IPS-NIHi7 (cell line): ENCODE measurements at regions not wholly inside any gene's neighbourhood (a gene's known extent, or its start where the extent isn't known, plus 50 kb on each side); places are given as distances from the start of the nearest gene placed in this dataset.

ENCODE experiments used
- DNase-seq: peaks from one replicate; pipeline ENCODE4 v3.0.0; 2012; ENCODE audit warnings: mixed read lengths; ENCODE audit errors: extremely low spot score

GRCh38 chr10:107631876-107632275 is 467.4 kb upstream of the SORCS1 start:
- DNase-seq = no peak

DNA sequence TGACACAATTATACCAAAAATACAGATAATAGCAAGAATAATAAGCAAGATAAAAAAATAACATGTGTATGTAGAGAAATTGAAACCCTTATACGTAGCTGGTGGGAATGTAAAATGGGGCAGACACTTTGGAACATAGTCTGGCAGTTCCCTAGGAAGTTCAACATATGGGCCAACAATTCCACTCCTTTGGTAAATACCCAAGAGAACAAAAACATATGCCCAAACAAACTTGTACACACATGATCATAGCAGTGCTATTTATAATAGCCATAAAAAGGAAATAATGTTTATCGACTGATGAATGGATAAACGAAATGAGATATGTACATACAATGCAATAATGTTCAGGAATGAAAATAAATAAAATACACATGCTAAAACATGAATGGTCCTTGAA is 462.4 kb upstream of the SORCS1 start:
- DNase-seq = no peak

DNA sequence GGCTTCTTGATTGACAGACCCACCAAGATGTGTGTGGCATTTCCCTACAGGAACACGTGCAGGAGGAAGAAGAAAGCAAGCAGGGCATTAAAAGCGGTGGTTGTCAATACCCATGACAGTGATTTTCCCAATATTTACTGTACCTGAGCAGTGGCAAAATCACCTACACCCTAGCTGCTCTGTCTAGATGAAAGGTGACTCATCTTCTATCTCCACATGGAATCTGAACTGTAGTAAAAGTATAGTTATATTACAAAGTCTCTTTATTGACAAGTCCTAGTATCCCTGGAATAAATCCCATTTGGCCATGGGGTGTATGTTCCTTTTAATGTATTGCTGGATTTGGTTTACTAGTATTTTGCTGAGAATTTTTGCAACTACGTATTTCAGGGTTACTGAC is 458.8 kb upstream of the SORCS1 start:
- no peak for DNase-seq

DNA sequence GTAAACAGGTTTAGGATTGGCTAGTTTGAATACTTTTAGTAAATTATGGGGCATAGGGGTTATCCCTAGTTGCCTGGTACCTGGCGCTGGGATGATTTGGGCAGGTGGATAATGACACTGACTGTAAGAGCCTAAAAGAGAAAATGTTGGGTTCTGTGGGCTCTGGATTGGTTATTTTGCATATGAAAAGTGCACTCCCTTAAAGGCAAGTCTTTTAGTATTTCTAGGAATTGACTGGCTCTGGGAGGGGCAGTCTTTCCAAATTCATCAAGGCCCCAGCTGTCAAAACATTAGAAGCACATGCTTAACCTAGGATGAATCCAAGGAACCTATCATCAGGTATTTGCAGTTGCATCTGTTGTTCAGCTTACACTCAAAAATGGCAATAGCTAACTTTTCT is 454.6 kb upstream of the SORCS1 start:
- no peak for DNase-seq

DNA sequence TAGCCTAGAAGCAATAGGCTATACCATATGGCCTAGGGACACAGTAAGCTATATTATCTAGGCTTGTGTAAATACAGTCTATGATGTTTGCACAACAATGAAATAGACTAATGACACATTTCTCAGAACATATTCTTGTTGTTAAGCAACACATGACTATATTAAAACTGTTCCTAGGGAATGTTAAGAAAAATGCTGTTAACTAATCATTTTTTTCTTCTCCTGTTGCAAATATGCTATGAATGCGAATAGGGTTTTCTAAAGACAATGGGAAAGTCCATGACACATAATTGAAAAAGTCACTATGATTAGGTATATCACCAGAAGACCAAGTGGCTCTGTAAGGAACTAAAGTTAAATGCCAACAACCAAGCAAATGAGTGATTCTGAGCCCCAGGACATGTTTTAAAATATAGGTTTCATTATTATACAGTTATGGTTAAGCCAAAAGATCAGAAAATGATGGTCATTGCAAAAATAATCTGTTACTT is 454.0 kb upstream of the SORCS1 start:
- DNase-seq = no peak

- DNase-seq = no peak
Measured at GRCh38 chr10:107616463-107617410, 452.2 kb upstream of the SORCS1 start.

DNA sequence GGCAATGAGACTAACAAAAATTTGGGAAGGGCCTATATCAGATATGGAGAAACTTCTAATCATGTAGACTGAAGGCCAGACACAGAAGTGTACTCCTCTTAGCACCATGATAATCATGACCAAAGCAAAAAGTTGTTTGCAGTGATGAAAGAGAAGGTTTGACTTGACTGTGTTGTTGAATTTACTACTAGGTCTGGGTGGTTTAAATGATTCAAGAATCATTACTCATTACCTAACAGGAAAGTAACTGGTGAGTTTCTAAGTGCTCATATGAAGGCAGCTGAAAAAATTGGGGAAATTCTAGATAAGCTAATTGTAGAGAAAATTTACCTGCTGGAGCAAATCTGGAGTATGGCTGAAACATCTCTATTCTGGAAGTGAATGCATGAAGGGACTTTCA is 451.5 kb upstream of the SORCS1 start:
- no peak for DNase-seq

DNA sequence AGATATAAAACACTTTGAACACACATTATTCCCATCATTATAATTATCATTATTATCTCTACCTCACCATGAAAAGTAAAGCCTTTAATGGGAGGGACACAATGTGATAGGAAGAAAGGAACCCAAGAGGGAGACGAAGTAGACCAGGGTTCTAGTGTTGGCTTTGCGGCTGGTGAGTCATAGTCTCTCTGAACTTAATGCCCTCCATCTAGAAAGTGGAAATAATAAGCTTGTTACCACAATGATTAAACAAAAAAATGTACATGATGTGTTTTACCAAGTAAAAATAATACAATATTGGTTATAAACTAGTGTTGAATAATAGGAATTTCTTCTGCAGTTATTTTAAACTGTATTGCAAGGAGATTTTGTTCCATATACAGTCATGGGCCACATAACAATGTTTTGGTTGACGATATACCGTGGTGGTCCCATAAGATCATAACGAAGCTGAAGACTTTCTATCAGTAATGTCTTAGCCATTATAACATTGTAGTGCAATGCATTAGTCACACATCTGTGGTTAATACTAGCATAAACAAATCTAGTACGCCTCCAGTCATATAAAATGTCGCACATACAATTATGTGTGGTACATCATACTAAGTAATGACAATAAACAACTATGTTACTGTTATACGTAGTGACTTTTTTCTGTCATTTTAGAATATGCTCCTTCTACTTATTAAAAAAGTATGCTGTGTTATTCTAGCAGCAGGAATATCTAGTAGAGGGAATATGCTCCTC is 450.6 kb upstream of the SORCS1 start:
- DNase-seq = no peak

DNA sequence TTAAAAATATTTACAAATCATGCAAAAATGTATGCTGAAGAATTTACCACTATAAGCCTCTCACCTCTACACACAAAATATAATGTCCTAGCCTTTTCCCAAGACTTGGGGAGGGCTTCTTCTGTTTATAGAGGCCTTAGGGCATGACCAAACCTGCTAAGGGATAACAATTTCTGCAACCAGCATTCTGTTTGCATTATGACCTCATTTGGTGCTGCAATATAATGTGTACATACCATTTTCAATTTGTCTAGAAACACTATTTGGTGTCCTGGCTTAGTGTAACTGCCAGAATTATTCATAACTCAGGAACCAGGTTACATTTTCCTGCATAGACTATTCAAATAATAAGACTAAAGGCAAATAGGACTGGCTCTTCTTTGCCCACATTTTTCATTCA is 446.6 kb upstream of the SORCS1 start:
- no peak for DNase-seq

- DNase-seq = no peak
Measured at GRCh38 chr10:107589081-107589480, 424.6 kb upstream of the SORCS1 start.

DNA sequence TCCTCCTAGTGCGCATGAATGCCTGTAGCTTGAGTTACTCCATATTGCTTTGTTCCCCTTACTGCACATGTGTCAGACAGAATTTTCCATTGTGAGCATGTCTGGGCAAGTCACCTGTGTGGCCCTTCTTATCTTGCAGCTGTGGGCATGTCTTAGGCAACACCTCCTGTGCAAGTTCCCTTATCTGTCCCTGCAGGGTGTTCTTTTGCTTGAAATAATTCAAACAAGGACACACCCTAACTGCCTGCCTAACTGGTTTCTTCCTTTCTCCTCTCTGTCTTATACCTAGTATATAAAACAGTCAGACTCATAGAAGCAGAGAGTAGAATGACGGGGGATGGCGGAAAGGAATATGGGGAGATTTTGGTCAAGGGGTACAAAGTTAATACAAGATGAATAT is 421.1 kb upstream of the SORCS1 start:
- DNase-seq = no peak

DNA sequence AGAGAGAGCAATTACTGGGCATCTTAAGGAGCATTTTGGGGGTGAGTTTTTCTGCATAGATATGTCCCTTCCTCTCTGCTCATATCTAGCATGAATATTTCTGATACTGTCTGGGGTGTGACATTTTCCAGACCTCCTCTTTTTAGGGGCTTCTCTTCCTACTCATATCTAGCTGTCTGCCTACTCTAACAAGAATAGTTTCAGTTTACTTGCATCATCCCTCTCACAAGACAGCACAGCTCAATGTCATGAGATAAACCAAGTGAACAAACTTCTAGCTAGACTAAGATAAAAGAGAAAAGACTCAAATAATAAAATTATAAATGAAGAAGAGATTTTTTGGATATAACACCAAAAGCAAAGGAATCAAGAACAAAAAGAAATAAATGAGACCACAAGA is 419.5 kb upstream of the SORCS1 start:
- DNase-seq = no peak

GRCh38 chr10:107579970-107580369 is 415.5 kb upstream of the SORCS1 start:
- no peak for DNase-seq

- no peak for DNase-seq
Measured at GRCh38 chr10:107577221-107577620, 412.7 kb upstream of the SORCS1 start.

DNA sequence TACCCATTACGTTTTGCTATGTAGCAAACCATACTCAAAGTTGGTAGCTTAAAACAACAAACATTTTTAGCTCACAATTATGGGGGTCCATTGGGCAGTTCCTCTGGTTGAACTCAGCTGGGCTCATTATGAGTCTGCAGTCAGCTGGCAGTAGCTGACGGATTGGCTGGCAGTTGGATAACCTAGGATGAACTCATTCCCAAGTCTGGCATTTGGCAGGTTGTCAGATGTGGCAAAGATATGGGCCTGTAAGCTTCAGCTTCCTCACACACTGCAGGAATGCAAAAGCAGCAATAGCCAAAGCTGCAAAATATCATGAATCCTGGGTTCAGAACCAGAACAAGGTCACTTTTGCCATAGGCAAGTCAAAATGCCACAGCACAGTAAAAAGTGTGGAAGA is 412.2 kb upstream of the SORCS1 start:
- DNase-seq = no peak

DNA sequence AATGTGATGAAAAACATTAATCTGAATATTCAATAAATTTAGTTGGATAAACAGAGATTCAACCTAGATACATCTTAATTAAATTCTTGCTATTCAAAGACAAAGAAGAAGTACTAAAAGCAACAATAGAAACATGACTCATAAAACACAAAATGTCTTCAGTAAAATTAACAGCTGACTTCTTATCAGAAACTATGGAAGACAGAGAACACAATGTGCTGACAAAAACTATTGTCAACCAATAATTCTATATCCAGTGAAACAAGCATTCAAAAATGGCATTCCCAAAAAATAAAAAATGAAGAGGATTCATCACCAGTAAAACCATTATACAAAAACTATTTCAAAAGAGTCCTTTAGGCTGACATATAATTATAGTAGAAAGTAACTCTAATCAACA is 400.5 kb upstream of the SORCS1 start:
- no peak for DNase-seq

DNA sequence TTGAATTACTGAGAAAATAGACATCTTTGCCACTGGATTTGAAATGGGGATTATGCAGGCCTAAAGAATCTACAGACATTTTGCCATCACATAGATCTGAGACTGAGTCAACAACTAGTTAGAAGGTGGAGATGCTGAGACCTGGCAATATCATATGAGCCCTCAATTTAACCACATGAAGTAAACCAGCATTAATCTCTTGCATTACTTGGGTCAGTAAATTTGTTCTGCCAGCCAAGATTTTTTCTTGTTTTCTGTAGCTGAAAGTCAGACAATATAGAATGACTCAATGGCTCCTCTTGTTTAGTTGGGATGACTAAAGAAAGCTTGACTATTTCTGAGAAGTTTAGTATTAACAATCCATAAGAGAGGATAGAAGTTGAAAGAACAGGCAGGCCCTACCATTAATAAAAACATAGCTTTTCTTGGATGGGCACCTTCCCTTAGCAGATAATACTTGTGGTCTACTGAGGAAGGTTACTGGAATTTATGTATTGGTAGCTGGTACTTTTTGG is 396.7 kb upstream of the SORCS1 start:
- DNase-seq = no peak

- no peak for DNase-seq
Measured at GRCh38 chr10:107557916-107558315, 393.4 kb upstream of the SORCS1 start.

GRCh38 chr10:107554333-107554732 is 389.8 kb upstream of the SORCS1 start:
- no peak for DNase-seq

DNA sequence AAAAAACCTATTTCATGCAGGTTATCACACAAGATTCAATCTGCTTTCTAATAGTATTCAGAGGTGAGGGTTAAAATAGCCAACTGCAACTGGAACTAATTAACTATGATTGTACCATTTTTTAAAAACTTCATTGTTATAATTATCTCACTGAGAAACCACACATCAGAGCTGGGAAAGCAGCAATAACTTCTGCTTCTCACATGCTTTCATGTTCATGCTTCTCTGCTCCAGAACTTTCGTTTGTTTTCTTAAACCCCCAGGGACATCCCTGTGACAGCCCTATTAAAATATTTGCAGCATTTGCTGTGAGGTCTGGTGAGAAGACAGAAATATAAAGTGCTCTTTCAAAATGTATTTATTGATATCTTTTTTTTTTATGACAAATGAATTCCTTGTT is 389.0 kb upstream of the SORCS1 start:
- DNase-seq = no peak

- no peak for DNase-seq
Measured at GRCh38 chr10:107552963-107553362, 388.5 kb upstream of the SORCS1 start.

DNA sequence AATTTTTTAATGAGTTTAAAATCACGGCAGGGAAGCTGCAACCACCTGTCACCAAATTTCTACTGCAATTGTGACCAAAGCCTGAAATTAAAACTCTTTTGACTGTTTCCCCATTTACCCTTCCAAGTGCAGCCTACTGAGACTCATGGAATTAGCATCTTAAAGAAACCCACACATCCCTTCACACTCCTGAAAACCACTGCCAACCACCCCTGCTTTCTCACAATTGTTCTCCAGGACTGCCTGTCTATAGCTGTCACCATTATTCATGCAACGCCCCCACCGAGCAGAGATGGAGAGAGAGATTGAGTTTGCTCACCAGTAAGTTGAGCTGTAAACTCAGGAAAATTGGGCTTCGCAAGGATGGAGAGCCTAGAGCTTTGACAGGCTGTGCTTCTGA is 383.8 kb upstream of the SORCS1 start:
- peak; percentile 53 for DNase-seq

GRCh38 chr10:107546986-107547385 is 382.5 kb upstream of the SORCS1 start:
- no peak for DNase-seq
